ENCODE measurements at regions not wholly inside any gene's neighbourhood (a gene's known extent, or its start where the extent isn't known, plus 50 kb on each side); places are given as distances from the start of the nearest gene placed in this dataset.

GRCh38 chr9:91056917-91057316 is 255.3 kb downstream of the SYK start:
- TF ChIP-seq CTCF (IDR thresholded peaks at IDR 0.05; ENCODE audit: insufficient read depth, low read length): no peak
- no peak for TF ChIP-seq REST (IDR thresholded peaks at IDR 0.05; ENCODE audit: insufficient replicate concordance, low read depth)
- TF ChIP-seq POLR2AphosphoS5 (IDR thresholded peaks at IDR 0.05; ENCODE audit: low read depth): no peak
- no peak for TF ChIP-seq SPI1 (IDR thresholded peaks at IDR 0.05; ENCODE audit: borderline replicate concordance, low read depth)
- TF ChIP-seq GABPA (IDR thresholded peaks at IDR 0.05; ENCODE audit: low read depth): no peak

Data from HL-60 (cell line).